GM21381 (cell line): ENCODE measurements at regions not wholly inside any gene's neighbourhood (a gene's known extent, or its start where the extent isn't known, plus 50 kb on each side); places are given as distances from the start of the nearest gene placed in this dataset.

Experiments used
- ATAC-seq: cut with Tn5 transposase; IDR thresholded peaks from one replicate; pipeline ENCODE4 v1.9.1; 2021; ENCODE audit warnings: mild to moderate bottlenecking, moderate library complexity; ENCODE audit not compliant: unreplicated experiment

- ATAC-seq: no peak
Measured at GRCh38 chrX:22392133-22392948, 119.6 kb downstream of the CBLL2 start.

- no peak for ATAC-seq
Measured at GRCh38 chrX:22395372-22395771, 122.7 kb downstream of the CBLL2 start.

DNA sequence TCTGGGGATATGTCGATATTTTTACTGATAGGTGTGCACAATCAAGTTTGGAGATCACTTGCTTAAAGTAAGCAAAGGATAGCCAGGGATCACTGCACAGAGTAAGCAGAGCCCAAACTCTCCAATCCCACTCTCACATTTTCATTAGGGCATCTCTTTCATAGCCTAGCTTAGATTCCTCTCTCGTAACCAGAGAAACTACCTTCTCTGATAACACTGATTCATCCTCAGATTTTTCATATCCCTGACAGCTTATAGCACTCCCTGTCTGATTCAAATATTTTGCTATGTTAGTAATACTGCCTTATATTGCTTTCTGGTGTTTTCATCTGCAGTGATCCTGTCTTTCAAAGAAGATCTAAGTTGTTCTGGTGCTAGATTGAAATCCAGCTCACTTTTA lies 123.7 kb downstream of the CBLL2 start:
- no peak for ATAC-seq

DNA sequence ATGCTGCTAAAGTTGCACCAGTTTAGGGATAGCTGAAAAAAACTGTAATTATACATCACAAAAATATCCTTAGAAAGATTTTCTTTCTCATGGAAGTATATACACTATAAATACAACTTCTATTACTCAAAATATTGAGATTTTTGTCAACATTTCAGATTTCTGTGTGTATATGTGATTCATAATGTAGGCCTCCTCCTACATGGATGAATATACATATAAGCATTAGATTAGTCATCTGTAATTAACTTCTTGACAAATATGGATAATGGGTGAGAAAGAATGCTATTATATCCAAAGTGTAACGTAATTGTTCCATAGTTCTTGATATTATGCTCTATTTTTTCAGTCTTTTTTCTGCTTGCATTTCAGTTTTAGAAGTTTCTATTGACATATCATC lies 124.9 kb downstream of the CBLL2 start:
- ATAC-seq: no peak

GRCh38 chrX:22399437-22400192 lies 126.9 kb downstream of the CBLL2 start:
- no peak for ATAC-seq

- ATAC-seq: no peak
Measured at GRCh38 chrX:22404297-22404696, 131.6 kb downstream of the CBLL2 start.

DNA sequence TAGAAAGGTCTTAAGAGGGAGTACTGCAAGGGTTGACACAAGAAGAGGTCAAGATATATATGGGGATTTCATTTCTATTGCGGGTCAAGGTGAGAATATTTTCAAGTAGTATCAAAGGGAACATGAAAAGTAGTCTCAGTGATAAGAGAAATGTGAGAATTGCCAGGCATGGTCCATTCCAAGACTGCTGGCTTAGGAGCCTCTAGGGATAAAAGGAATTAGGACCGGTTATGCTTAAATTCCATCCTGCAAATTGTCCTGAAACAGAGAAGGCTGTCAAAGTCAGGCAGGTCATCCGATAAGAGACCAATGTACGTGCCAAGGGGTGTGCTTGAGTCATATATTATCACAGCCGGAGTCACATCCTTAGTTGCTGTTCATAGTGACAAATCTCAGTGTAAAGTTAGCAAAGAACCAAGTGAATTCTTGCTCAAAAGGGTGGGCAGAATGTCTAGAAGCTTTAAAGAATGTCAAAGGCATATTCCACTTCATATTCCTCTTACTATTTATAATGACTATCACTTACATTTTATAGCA lies 133.6 kb downstream of the CBLL2 start:
- ATAC-seq: no peak

DNA sequence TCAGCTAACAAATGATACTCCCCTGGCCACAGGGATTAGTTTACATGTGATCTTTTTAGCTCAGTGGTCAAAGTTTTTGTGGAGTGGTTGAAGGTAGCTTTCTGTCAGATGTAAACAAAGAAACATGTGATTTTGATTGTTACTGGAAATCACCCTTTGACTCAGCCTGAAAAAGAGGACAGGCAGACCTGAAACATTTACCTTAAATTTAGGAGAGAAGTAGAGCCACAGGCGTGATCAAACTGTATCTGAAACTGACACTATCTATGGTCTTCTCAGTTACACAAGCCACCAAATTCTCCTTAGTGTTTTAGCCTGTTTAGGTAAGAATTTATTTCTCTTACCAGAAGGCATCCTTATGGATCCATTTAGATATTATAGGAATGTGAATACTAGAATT lies 136.7 kb downstream of the CBLL2 start:
- ATAC-seq: no peak

- no peak for ATAC-seq
Measured at GRCh38 chrX:22424122-22424915, 151.6 kb downstream of the CBLL2 start.

DNA sequence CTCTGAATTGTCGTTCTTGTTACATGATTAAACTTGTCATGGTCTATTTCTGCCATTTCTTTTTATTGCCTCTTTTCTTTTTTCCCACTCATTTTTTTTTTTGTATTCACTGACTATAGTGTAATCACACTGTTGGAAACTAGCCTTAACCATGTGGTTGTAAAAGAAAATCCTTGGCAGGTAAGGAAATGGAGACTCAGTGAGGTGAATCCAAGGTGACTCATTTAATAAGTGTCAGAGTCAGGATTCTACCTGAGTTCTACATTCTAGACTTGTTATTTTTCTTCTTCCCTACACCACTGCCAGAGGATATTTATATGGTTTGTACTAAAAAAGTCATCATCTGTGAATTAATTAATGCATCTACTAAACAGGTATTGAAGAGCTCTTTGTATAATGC lies 152.2 kb downstream of the CBLL2 start:
- ATAC-seq: no peak

DNA sequence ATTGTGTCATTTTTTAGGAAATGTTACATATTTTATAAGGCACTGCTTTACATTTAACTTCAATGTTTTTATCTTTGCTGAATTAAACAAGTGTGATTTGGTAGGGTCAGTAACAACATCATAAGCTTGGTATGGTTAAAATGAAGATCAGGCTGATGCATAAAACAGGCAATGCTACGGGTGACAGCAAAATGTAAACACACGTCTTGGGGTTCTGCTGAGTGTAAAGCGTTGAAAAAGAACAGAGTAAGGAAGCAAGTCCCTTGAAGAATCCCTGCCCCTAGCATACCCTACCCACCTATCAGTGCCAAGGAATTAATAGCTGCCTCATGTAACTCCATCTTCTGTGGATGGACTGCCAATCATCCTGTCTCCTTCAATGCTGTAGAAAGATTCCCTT lies 157.0 kb downstream of the CBLL2 start:
- no peak for ATAC-seq

- ATAC-seq: no peak
Measured at GRCh38 chrX:22430701-22431100, 158.0 kb downstream of the CBLL2 start.

- no peak for ATAC-seq
Measured at GRCh38 chrX:22433292-22434070, 160.8 kb downstream of the CBLL2 start.

DNA sequence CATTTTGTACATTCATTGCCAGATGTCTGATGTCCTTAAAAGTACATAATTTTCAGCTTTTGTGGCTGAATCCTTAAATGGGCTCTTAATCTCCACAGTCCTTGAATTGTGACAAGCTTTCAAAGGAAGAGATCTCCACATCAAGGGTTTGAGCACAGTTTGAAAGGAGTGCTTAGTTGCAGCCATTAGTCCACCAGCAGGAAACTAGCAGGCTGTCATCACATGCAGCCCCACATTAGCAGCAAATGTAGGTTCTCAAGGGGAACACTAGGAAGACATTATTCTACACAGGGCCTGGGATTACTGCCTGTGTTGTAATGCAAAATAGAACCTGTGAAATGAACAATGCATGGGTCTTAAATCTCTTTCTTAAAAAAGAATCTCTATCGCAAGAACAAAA lies 173.2 kb downstream of the CBLL2 start:
- no peak for ATAC-seq

DNA sequence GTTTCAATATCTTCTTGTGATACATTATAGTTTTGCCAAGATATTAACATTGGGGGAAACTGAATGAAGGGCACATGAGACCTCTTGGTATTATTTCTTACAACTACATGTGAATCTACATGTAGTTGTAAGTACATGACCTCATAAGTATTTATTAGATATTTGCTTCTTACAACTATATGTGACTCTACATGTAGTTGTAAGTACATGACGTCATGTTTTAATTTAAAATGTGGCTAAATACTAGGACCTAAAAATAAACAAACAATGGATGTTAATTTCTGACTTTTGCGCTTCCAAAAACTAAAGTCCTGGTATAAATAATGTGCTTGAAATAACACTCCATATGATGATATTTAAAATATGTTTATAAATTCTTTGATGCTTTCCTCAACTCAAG lies 190.2 kb downstream of the CBLL2 start:
- no peak for ATAC-seq

- ATAC-seq: no peak
Measured at GRCh38 chrX:22467571-22467970, 194.9 kb downstream of the CBLL2 start.

- ATAC-seq: no peak
Measured at GRCh38 chrX:22481436-22481835, 208.7 kb downstream of the CBLL2 start.

DNA sequence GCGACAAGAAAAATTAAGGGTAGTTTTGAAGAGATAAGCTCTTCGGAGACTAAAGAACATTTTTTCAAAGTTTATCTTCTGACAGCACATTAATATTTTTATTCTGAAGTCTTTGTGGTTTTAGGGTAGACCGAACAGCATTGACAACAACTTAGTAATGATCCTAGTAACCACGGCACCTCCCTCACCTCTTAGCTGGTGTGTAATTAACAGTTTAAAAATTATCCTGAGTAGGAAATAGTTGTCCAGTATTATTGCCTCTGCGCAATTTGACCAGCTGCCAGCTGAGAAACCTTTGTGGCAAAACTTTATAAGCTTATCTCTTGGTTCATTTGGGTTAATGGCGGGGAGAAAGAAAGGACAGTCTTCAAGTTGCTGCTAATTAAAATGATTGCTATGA lies 213.6 kb downstream of the CBLL2 start:
- ATAC-seq: no peak

- no peak for ATAC-seq
Measured at GRCh38 chrX:22516893-22517292, 244.2 kb downstream of the CBLL2 start.

DNA sequence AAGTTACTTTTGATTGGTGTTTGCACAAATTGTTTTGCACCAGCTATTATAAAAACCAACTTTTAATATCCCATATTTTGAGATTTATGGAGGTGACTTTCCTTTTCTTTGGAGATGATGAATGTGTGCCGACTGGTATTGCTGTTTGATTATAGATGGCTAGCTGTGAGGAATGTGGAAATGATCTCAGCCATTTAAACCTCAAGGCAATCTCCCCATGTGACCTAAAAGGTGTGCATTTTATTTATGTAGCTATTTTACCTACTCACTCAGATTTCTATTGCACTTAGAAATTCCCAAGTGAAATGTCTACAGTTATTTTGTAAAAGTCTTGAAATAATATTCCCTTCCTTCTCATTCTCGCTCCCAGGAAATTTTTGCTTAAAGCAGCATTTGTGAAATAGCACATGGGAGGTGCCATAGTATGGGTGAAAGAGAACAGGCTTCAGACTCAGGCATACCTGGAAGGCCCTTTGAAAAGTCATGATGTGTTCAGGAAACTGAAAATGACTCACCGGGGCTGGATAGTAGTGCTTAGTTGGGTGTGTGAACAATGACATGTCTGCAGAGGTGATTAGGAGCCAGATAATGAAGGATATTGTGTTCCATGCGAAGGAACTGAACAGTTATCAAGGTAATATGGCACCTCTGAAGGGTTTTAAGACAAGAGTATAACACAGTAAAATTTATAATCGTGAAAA lies 247.6 kb downstream of the CBLL2 start:
- no peak for ATAC-seq
